ENCODE measurements at regions not wholly inside any gene's neighbourhood (a gene's known extent, or its start where the extent isn't known, plus 50 kb on each side); places are given as distances from the start of the nearest gene placed in this dataset.

DNA sequence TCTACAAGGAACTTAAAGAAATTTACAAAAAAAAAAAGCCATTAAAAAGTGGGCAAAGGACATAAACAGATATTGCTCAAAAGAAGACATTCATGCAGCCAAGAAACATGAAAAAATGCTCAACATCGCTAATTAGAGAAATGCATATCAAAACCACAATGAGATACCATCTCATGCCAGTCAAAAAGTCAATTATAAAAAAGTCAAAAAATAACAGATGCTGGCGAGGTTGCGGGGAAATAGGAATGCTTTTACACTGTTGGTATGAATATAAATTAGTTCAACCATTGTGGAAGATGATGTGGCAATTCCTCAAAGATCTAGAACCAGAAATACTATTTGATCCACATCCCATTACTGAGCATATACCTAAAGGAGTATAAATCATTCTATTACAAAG is 411.9 kb upstream of the MARCKS start:
- TF ChIP-seq, protein P1, sequence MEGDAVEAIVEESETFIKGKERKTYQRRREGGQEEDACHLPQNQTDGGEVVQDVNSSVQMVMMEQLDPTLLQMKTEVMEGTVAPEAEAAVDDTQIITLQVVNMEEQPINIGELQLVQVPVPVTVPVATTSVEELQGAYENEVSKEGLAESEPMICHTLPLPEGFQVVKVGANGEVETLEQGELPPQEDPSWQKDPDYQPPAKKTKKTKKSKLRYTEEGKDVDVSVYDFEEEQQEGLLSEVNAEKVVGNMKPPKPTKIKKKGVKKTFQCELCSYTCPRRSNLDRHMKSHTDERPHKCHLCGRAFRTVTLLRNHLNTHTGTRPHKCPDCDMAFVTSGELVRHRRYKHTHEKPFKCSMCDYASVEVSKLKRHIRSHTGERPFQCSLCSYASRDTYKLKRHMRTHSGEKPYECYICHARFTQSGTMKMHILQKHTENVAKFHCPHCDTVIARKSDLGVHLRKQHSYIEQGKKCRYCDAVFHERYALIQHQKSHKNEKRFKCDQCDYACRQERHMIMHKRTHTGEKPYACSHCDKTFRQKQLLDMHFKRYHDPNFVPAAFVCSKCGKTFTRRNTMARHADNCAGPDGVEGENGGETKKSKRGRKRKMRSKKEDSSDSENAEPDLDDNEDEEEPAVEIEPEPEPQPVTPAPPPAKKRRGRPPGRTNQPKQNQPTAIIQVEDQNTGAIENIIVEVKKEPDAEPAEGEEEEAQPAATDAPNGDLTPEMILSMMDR (IDR thresholded peaks at IDR 0.05; ENCODE audit: low read length) = no peak
- TF ChIP-seq EZH2 (IDR thresholded peaks at IDR 0.05; ENCODE audit: borderline replicate concordance, low read length) = no peak
